ENCODE measurements at regions not wholly inside any gene's neighbourhood (a gene's known extent, or its start where the extent isn't known, plus 50 kb on each side); places are given as distances from the start of the nearest gene placed in this dataset.

GRCh38 chr4:163902417-163902816, 407.9 kb downstream of the TMA16 start:
- no peaks in the 10 kb centered on the region for H3K4me1 ChIP-seq
- no peak overlapping the region for H3K27ac ChIP-seq
- TF ChIP-seq, protein P1, sequence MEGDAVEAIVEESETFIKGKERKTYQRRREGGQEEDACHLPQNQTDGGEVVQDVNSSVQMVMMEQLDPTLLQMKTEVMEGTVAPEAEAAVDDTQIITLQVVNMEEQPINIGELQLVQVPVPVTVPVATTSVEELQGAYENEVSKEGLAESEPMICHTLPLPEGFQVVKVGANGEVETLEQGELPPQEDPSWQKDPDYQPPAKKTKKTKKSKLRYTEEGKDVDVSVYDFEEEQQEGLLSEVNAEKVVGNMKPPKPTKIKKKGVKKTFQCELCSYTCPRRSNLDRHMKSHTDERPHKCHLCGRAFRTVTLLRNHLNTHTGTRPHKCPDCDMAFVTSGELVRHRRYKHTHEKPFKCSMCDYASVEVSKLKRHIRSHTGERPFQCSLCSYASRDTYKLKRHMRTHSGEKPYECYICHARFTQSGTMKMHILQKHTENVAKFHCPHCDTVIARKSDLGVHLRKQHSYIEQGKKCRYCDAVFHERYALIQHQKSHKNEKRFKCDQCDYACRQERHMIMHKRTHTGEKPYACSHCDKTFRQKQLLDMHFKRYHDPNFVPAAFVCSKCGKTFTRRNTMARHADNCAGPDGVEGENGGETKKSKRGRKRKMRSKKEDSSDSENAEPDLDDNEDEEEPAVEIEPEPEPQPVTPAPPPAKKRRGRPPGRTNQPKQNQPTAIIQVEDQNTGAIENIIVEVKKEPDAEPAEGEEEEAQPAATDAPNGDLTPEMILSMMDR (IDR thresholded peaks at IDR 0.05), result no peak
- intact Hi-C loops (cut with DNase I), result no loop called here
- DNase-seq, result no peak
- H3K27me3 ChIP-seq (ENCODE audit: insufficient read depth in 3 of 3, low read length in 2 of 3), result no peaks in the 10 kb centered on the region
- WGBS, 3 donors, result 94 to 98% (median 94%) methylated on average over 2 of the region's 2 CpGs
- H3K9me3 ChIP-seq, result no peaks in the 10 kb centered on the region
- no peak for ATAC-seq
- H3K36me3 ChIP-seq (ENCODE audit: insufficient read depth in 1 of 2, low read depth in 1 of 2), result no peaks in the 10 kb centered on the region
- H3K4me3 ChIP-seq, result no peak overlapping the region

GRCh38 chr4:163911891-163912290, 417.4 kb downstream of the TMA16 start:
- WGBS, 3 donors, result 53 to 64% (median 53%) methylated on average over 5 of the region's 5 CpGs

GRCh38 chr4:163913571-163913970, 419.1 kb downstream of the TMA16 start:
- intact Hi-C loops (cut with DNase I), result no loop called here
- TF ChIP-seq, protein P1 (IDR thresholded peaks at IDR 0.05), result no peak
- Histone ChIP-seq H3K9me3 (no peaks in the 10 kb centered on the region), H3K27me3 (ENCODE audit: insufficient read depth in 3 of 3, low read length in 2 of 3) (no peaks in the 10 kb centered on the region), H3K36me3 (ENCODE audit: insufficient read depth in 1 of 2, low read depth in 1 of 2) (no peaks in the 10 kb centered on the region), H3K27ac (no peak overlapping the region), H3K4me3 (no peak overlapping the region), H3K4me1 (no peaks in the 10 kb centered on the region)
- no peak for ATAC-seq
- DNase-seq, result no peak
- WGBS, 3 donors, result 72 to 77% (median 73%) methylated on average over 4 of the region's 4 CpGs

More at GRCh38 chr4:163911891-163912290, 417.4 kb downstream of the TMA16 start:
- no peak for DNase-seq
- no peak for ATAC-seq
- Histone ChIP-seq H3K4me1 (no peaks in the 10 kb centered on the region), H3K36me3 (ENCODE audit: insufficient read depth in 1 of 2, low read depth in 1 of 2) (no peaks in the 10 kb centered on the region), H3K27me3 (ENCODE audit: insufficient read depth in 3 of 3, low read length in 2 of 3) (no peaks in the 10 kb centered on the region), H3K4me3 (no peak overlapping the region), H3K27ac (no peak overlapping the region), H3K9me3 (no peaks in the 10 kb centered on the region)
- TF ChIP-seq, protein P1 (IDR thresholded peaks at IDR 0.05), result no peak
- intact Hi-C loops (cut with DNase I), result no loop called here

DNA sequence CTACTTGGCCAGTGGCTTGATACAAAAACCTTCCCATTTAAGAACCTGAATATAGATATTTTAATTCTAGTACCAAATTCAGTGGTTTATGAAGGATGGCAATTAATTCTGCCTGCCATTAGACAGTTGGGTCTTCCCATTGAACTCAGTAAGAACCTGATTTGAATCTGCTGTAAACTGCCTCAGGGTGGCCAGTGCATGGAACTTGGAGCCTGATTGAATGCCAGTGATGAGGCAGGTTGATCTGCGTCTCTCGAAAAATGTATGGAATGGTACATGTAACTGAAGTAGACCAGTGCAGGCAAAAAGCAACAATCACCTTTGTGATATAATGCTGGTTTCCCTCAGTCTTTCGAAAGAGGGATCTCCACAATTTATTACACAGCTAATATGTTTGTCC, 421.4 kb downstream of the TMA16 start:
- intact Hi-C loops (cut with DNase I), result no loop called here
- TF ChIP-seq, protein P1 (IDR thresholded peaks at IDR 0.05), result no peak
- no peak overlapping the region for H3K27ac ChIP-seq
- H3K9me3 ChIP-seq, result no peaks in the 10 kb centered on the region
- 90 to 92% (median 91%) methylated on average over 3 of the region's 3 CpGs for WGBS, 3 donors
- no peaks in the 10 kb centered on the region for H3K36me3 ChIP-seq (ENCODE audit: insufficient read depth in 1 of 2, low read depth in 1 of 2)
- no peak overlapping the region for H3K4me3 ChIP-seq
- no peaks in the 10 kb centered on the region for H3K27me3 ChIP-seq (ENCODE audit: insufficient read depth in 3 of 3, low read length in 2 of 3)
- ATAC-seq (no peak), DNase-seq (no peak)
- no peaks in the 10 kb centered on the region for H3K4me1 ChIP-seq

DNA sequence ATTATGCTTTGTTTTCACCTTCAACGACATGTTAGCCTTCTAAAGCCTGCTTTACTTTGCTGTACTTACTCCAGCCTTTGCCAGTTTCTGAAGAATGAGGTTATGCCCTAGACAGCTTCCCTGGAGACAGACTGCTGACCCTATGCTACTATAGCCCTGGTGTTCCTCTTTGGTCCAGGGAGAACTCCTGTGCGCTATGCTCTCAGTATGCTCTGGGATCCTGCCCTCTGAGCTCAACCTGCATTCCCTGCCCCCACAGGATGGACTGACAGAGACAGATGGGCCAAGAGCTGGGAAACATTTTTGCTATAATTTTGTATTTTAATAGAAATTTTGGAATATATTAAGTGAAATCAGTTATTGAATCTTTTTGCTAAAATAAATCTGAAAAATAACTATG, 425.9 kb downstream of the TMA16 start:
- TF ChIP-seq, protein P1 (IDR thresholded peaks at IDR 0.05), result no peak
- ATAC-seq, result no peak

More for the DNA sequence above, 425.9 kb downstream of the TMA16 start:
- Histone ChIP-seq H3K9me3 (no peaks in the 10 kb centered on the region), H3K36me3 (ENCODE audit: insufficient read depth in 1 of 2, low read depth in 1 of 2) (no peaks in the 10 kb centered on the region), H3K4me1 (no peaks in the 10 kb centered on the region), H3K4me3 (no peak overlapping the region), H3K27me3 (ENCODE audit: insufficient read depth in 3 of 3, low read length in 2 of 3) (no peaks in the 10 kb centered on the region), H3K27ac (no peak overlapping the region)
- WGBS, 3 donors, result 57 to 70% (median 60%) methylated on average over 2 of the region's 2 CpGs
- no peak for DNase-seq
- intact Hi-C loops (cut with DNase I), result no loop called here

Measured in psoas muscle (tissue), 7 donors.